ENCODE measurements at regions not wholly inside any gene's neighbourhood (a gene's known extent, or its start where the extent isn't known, plus 50 kb on each side); places are given as distances from the start of the nearest gene placed in this dataset.

DNA sequence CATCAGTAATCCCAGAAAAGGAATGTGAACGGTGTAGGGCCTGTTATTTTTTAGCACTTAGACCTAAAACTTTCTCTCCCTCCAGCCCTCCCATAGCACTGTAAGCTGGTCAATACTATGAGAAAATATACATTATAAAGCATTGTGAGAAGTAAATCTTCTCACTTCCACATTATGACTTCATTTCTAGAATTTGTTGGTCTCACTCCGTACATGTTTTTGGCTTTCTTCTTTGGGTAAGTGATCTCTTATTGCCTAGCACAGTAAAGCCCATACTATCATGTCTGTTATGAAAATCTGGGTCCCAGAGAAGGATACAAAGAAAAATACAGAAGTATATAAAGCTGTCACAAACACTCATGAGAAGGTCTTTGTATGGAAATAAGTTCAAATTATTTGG is 1851.1 kb upstream of the IGFBP7 start:
- no peak overlapping the region for H2AK5ac ChIP-seq (ENCODE audit: low read length)
- no peak overlapping the region for H2BK120ac ChIP-seq (ENCODE audit: low read depth, low read length)
- no peak overlapping the region for H2BK15ac ChIP-seq (replicated peaks; ENCODE audit: low read depth)
- no peak overlapping the region for H2BK5ac ChIP-seq (ENCODE audit: low read length)
- no peak overlapping the region for H3K4me2 ChIP-seq (ENCODE audit: low read length)
- no peak overlapping the region for H3K56ac ChIP-seq (ENCODE audit: low read length)
- no peak overlapping the region for H4K5ac ChIP-seq (ENCODE audit: low read length)
- DNase-seq, result no peak
- H3K23ac ChIP-seq (ENCODE audit: low read length), result no peak overlapping the region
- no CpG with 5 or more reads among the region's 2 CpGs for WGBS (ENCODE audit: extremely low coverage, insufficient coverage, low lambda C conversion rate)
- no peak overlapping the region for H3K27ac ChIP-seq (ENCODE audit: low read depth, low read length)
- H3K4me3 ChIP-seq (ENCODE audit: low read length), result no peak overlapping the region
- H3K4me1 ChIP-seq (ENCODE audit: control insufficient read depth, low read depth, low read length), result no peaks in the 10 kb centered on the region
- no peaks in the 10 kb centered on the region for H3K79me1 ChIP-seq (ENCODE audit: low read length)
- H4K8ac ChIP-seq (ENCODE audit: low read depth, low read length), result no peak overlapping the region
- H3K18ac ChIP-seq (ENCODE audit: low read length), result no peak overlapping the region
- no peaks in the 10 kb centered on the region for H3K79me2 ChIP-seq (ENCODE audit: control insufficient read depth, insufficient read depth, low read length)
- H3K4ac ChIP-seq (ENCODE audit: low read depth, low read length), result no peak overlapping the region
- no peak overlapping the region for H3K9ac ChIP-seq (ENCODE audit: low read length)
- H3K27me3 ChIP-seq (ENCODE audit: insufficient read depth, low read length, poor library complexity), result no peaks in the 10 kb centered on the region
- H3K36me3 ChIP-seq (ENCODE audit: control insufficient read depth, insufficient read depth, low read length), result no peaks in the 10 kb centered on the region

DNA sequence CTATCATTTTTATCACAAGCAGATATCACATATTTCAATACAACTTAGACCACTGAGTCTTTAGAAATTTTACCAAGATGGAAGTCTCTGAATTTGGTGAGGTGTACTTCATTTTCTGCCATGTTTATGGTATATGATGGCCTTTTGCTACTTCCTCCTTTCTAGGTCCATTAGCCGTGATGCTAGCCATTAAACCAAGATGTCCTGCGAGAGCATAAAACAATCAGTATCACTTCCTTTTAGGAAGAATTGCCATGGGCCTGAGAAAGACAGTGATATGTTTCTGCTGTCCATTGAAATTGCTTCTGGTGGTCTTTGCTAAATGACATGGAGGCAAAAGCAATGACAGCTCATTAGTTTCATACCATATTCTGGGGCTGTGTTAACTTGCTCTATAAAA is 1851.7 kb upstream of the IGFBP7 start:
- no peaks in the 10 kb centered on the region for H3K4me1 ChIP-seq (ENCODE audit: control insufficient read depth, low read depth, low read length)
- no peak overlapping the region for H2BK15ac ChIP-seq (replicated peaks; ENCODE audit: low read depth)
- no peak overlapping the region for H3K56ac ChIP-seq (ENCODE audit: low read length)
- no peak overlapping the region for H2BK5ac ChIP-seq (ENCODE audit: low read length)
- H3K27ac ChIP-seq (ENCODE audit: low read depth, low read length), result no peak overlapping the region
- H3K4ac ChIP-seq (ENCODE audit: low read depth, low read length), result no peak overlapping the region
- no peaks in the 10 kb centered on the region for H3K79me1 ChIP-seq (ENCODE audit: low read length)
- H3K18ac ChIP-seq (ENCODE audit: low read length), result no peak overlapping the region
- H3K27me3 ChIP-seq (ENCODE audit: insufficient read depth, low read length, poor library complexity), result no peaks in the 10 kb centered on the region
- no peaks in the 10 kb centered on the region for H3K36me3 ChIP-seq (ENCODE audit: control insufficient read depth, insufficient read depth, low read length)
- H4K5ac ChIP-seq (ENCODE audit: low read length), result no peak overlapping the region
- H3K4me3 ChIP-seq (ENCODE audit: low read length), result no peak overlapping the region
- H2BK120ac ChIP-seq (ENCODE audit: low read depth, low read length), result no peak overlapping the region
- no peak overlapping the region for H3K9ac ChIP-seq (ENCODE audit: low read length)
- no peak overlapping the region for H3K23ac ChIP-seq (ENCODE audit: low read length)
- no peak overlapping the region for H4K8ac ChIP-seq (ENCODE audit: low read depth, low read length)
- no peaks in the 10 kb centered on the region for H3K79me2 ChIP-seq (ENCODE audit: control insufficient read depth, insufficient read depth, low read length)
- H3K4me2 ChIP-seq (ENCODE audit: low read length), result no peak overlapping the region
- WGBS (ENCODE audit: extremely low coverage, insufficient coverage, low lambda C conversion rate), result no CpG with 5 or more reads among the region's 2 CpGs
- H2AK5ac ChIP-seq (ENCODE audit: low read length), result no peak overlapping the region
- no peak for DNase-seq

DNA sequence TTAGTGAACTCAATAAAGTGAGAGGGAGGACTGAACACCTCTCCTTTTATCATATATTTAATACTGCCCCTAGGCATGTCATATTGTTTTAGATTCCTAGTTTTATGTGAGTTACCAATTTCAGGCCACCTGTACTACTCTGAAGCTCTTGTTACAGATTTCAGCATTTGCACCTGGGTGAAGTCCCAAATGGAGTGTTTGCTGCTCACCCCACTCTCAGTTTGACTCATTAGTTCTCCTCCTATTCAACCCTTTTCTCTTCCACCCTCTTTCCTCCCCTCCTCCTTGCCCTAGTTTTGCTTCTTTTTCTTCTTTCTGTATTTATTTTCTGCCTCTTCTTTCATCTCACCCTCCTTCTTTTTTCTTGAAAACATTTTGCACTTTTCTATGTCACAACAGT is 1852.2 kb upstream of the IGFBP7 start:
- no peaks in the 10 kb centered on the region for H3K79me1 ChIP-seq (ENCODE audit: low read length)
- H3K4ac ChIP-seq (ENCODE audit: low read depth, low read length), result no peak overlapping the region
- no peak overlapping the region for H3K56ac ChIP-seq (ENCODE audit: low read length)
- no peak overlapping the region for H2BK120ac ChIP-seq (ENCODE audit: low read depth, low read length)
- H3K18ac ChIP-seq (ENCODE audit: low read length), result no peak overlapping the region
- no peak overlapping the region for H2BK5ac ChIP-seq (ENCODE audit: low read length)
- no peaks in the 10 kb centered on the region for H3K36me3 ChIP-seq (ENCODE audit: control insufficient read depth, insufficient read depth, low read length)
- no peaks in the 10 kb centered on the region for H3K79me2 ChIP-seq (ENCODE audit: control insufficient read depth, insufficient read depth, low read length)
- H3K4me2 ChIP-seq (ENCODE audit: low read length), result no peak overlapping the region
- H4K8ac ChIP-seq (ENCODE audit: low read depth, low read length), result no peak overlapping the region
- DNase-seq, result no peak
- H3K9ac ChIP-seq (ENCODE audit: low read length), result no peak overlapping the region
- H3K27ac ChIP-seq (ENCODE audit: low read depth, low read length), result no peak overlapping the region
- no peak overlapping the region for H3K23ac ChIP-seq (ENCODE audit: low read length)
- no peak overlapping the region for H2BK15ac ChIP-seq (replicated peaks; ENCODE audit: low read depth)
- no peaks in the 10 kb centered on the region for H3K4me1 ChIP-seq (ENCODE audit: control insufficient read depth, low read depth, low read length)
- H4K5ac ChIP-seq (ENCODE audit: low read length), result no peak overlapping the region
- H3K4me3 ChIP-seq (ENCODE audit: low read length), result no peak overlapping the region
- H2AK5ac ChIP-seq (ENCODE audit: low read length), result no peak overlapping the region
- H3K27me3 ChIP-seq (ENCODE audit: insufficient read depth, low read length, poor library complexity), result no peaks in the 10 kb centered on the region

DNA sequence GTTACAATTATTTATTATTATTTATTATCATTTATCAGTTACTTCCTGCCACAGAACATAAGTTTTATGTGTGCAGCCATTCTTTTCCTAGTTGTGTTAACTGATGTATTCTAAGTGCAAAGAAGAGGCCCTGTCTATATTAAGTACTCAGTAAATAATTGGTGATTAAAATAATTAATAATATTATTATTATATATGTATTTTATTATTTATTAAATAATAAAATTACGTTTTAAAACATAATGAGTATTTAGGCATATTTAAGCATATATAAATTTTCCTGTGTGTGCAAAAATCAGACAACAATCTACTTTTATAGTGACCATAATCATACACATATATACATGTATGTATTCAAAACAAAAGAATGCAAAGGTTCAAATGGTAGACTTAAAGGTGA is 1871.6 kb upstream of the IGFBP7 start:
- no peak for DNase-seq
- no peak overlapping the region for H2BK5ac ChIP-seq (ENCODE audit: low read length)
- no peak overlapping the region for H2BK120ac ChIP-seq (ENCODE audit: low read depth, low read length)
- no peaks in the 10 kb centered on the region for H3K27me3 ChIP-seq (ENCODE audit: insufficient read depth, low read length, poor library complexity)
- H3K18ac ChIP-seq (ENCODE audit: low read length), result no peak overlapping the region
- H4K5ac ChIP-seq (ENCODE audit: low read length), result no peak overlapping the region
- no peak overlapping the region for H3K27ac ChIP-seq (ENCODE audit: low read depth, low read length)
- H3K56ac ChIP-seq (ENCODE audit: low read length), result no peak overlapping the region
- H3K36me3 ChIP-seq (ENCODE audit: control insufficient read depth, insufficient read depth, low read length), result no peaks in the 10 kb centered on the region
- no peaks in the 10 kb centered on the region for H3K79me2 ChIP-seq (ENCODE audit: control insufficient read depth, insufficient read depth, low read length)
- H3K4me1 ChIP-seq (ENCODE audit: control insufficient read depth, low read depth, low read length), result no peaks in the 10 kb centered on the region
- no peak overlapping the region for H3K4me3 ChIP-seq (ENCODE audit: low read length)
- H3K23ac ChIP-seq (ENCODE audit: low read length), result no peak overlapping the region
- no peak overlapping the region for H2AK5ac ChIP-seq (ENCODE audit: low read length)
- no peak overlapping the region for H3K4ac ChIP-seq (ENCODE audit: low read depth, low read length)
- no peak overlapping the region for H3K9ac ChIP-seq (ENCODE audit: low read length)
- no peak overlapping the region for H3K4me2 ChIP-seq (ENCODE audit: low read length)
- no peak overlapping the region for H2BK15ac ChIP-seq (replicated peaks; ENCODE audit: low read depth)
- H4K8ac ChIP-seq (ENCODE audit: low read depth, low read length), result no peak overlapping the region
- no peaks in the 10 kb centered on the region for H3K79me1 ChIP-seq (ENCODE audit: low read length)
- no CpG with 5 or more reads among the region's 1 CpG for WGBS (ENCODE audit: extremely low coverage, insufficient coverage, low lambda C conversion rate)

DNA sequence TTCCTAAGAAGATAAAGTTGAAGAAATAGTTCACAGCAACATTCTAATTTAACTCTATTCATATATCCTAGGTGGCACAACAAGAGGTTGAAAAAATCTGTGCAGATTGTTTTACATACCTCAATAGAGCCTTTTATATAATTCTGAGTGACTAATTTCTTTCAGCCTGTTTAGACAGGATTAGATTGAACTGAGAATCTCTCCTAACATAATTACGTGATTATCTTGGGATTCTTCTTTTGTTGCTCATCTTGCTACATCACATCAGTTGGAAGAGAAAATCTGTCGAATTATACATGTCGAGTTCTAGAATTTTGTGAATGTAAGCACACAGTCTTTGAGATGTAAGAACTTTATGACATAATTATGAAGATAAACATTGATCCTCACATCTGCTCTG is 1873.7 kb upstream of the IGFBP7 start:
- no peak overlapping the region for H2AK5ac ChIP-seq (ENCODE audit: low read length)
- no peak overlapping the region for H3K18ac ChIP-seq (ENCODE audit: low read length)
- no peak overlapping the region for H3K4me2 ChIP-seq (ENCODE audit: low read length)
- no peak overlapping the region for H2BK120ac ChIP-seq (ENCODE audit: low read depth, low read length)
- no peak overlapping the region for H2BK5ac ChIP-seq (ENCODE audit: low read length)
- H2BK15ac ChIP-seq (replicated peaks; ENCODE audit: low read depth), result no peak overlapping the region
- no peak overlapping the region for H3K56ac ChIP-seq (ENCODE audit: low read length)
- no peak overlapping the region for H3K27ac ChIP-seq (ENCODE audit: low read depth, low read length)
- H3K23ac ChIP-seq (ENCODE audit: low read length), result no peak overlapping the region
- H3K4me1 ChIP-seq (ENCODE audit: control insufficient read depth, low read depth, low read length), result no peaks in the 10 kb centered on the region
- no peaks in the 10 kb centered on the region for H3K36me3 ChIP-seq (ENCODE audit: control insufficient read depth, insufficient read depth, low read length)
- H4K5ac ChIP-seq (ENCODE audit: low read length), result no peak overlapping the region
- WGBS (ENCODE audit: extremely low coverage, insufficient coverage, low lambda C conversion rate), result no CpG with 5 or more reads among the region's 3 CpGs
- H3K27me3 ChIP-seq (ENCODE audit: insufficient read depth, low read length, poor library complexity), result no peaks in the 10 kb centered on the region
- no peak overlapping the region for H4K8ac ChIP-seq (ENCODE audit: low read depth, low read length)
- H3K9ac ChIP-seq (ENCODE audit: low read length), result no peak overlapping the region
- no peak overlapping the region for H3K4ac ChIP-seq (ENCODE audit: low read depth, low read length)
- DNase-seq, result no peak
- no peaks in the 10 kb centered on the region for H3K79me1 ChIP-seq (ENCODE audit: low read length)
- no peaks in the 10 kb centered on the region for H3K79me2 ChIP-seq (ENCODE audit: control insufficient read depth, insufficient read depth, low read length)
- H3K4me3 ChIP-seq (ENCODE audit: low read length), result no peak overlapping the region

DNA sequence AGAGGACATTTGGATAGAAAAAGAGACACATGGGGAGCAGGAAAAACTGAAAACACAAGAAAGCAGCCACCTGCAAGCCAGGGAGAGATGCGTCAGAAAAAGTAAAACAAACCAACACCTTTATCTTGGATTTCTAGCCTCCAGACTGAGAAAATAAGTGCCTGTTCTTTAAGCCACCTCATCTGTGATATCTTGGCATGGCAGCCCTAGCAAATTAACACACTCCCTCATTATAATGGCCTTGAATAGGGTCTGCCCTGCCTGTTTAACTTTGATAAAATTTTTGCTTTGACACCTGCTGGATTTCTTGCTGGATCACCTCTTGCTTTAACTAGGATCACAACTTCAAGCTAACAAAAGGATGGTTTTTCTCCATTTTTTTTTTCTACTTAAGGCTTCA is 1892.0 kb upstream of the IGFBP7 start:
- H2BK120ac ChIP-seq (ENCODE audit: low read depth, low read length), result no peak overlapping the region
- no peaks in the 10 kb centered on the region for H3K79me1 ChIP-seq (ENCODE audit: low read length)
- H3K27ac ChIP-seq (ENCODE audit: low read depth, low read length), result no peak overlapping the region
- no peaks in the 10 kb centered on the region for H3K79me2 ChIP-seq (ENCODE audit: control insufficient read depth, insufficient read depth, low read length)
- H3K27me3 ChIP-seq (ENCODE audit: insufficient read depth, low read length, poor library complexity), result no peaks in the 10 kb centered on the region
- no peak overlapping the region for H2BK5ac ChIP-seq (ENCODE audit: low read length)
- no peak overlapping the region for H4K8ac ChIP-seq (ENCODE audit: low read depth, low read length)
- no peak overlapping the region for H3K56ac ChIP-seq (ENCODE audit: low read length)
- no peaks in the 10 kb centered on the region for H3K4me1 ChIP-seq (ENCODE audit: control insufficient read depth, low read depth, low read length)
- no peak overlapping the region for H3K4me3 ChIP-seq (ENCODE audit: low read length)
- H3K9ac ChIP-seq (ENCODE audit: low read length), result no peak overlapping the region
- no peak overlapping the region for H2AK5ac ChIP-seq (ENCODE audit: low read length)
- no peak overlapping the region for H3K4me2 ChIP-seq (ENCODE audit: low read length)
- no peak overlapping the region for H3K4ac ChIP-seq (ENCODE audit: low read depth, low read length)
- H3K18ac ChIP-seq (ENCODE audit: low read length), result no peak overlapping the region
- DNase-seq, result no peak
- no peak overlapping the region for H3K23ac ChIP-seq (ENCODE audit: low read length)
- WGBS (ENCODE audit: extremely low coverage, insufficient coverage, low lambda C conversion rate), result no CpG with 5 or more reads among the region's 1 CpG
- no peak overlapping the region for H4K5ac ChIP-seq (ENCODE audit: low read length)
- no peak overlapping the region for H2BK15ac ChIP-seq (replicated peaks; ENCODE audit: low read depth)
- no peaks in the 10 kb centered on the region for H3K36me3 ChIP-seq (ENCODE audit: control insufficient read depth, insufficient read depth, low read length)

Measured in mesendoderm (in vitro differentiated cells).